NOMO-1 (cell line): ENCODE measurements at regions not wholly inside any gene's neighbourhood (a gene's known extent, or its start where the extent isn't known, plus 50 kb on each side); places are given as distances from the start of the nearest gene placed in this dataset.
A peak's percentile ranks its signal among the peaks of the same experiment; 100 is the strongest.
"Not testable (repeated sequence)": the region's sequence is repeated elsewhere in the genome, so short reads cannot be mapped to it uniquely, and the experiment has no call there.

Experiments used
- DNase-seq, 2 experiments: peaks; one replicate each; lab custom pipeline; 2025; ENCODE audit not compliant: unreplicated experiment in 2 of 2; lab: John Stamatoyannopoulos, UW

GRCh38 chr2:83475371-83475770 is 983.7 kb downstream of the SUCLG1 start:
- no peak for DNase-seq

- no peak for DNase-seq
Observed at GRCh38 chr2:83471655-83472054, 987.4 kb downstream of the SUCLG1 start.

- DNase-seq, result no peak
Observed at GRCh38 chr2:83470928-83471327, 988.2 kb downstream of the SUCLG1 start.

- no peak for DNase-seq
Observed at GRCh38 chr2:83464444-83464843, 994.6 kb downstream of the SUCLG1 start.

GRCh38 chr2:83462881-83463280 is 996.2 kb downstream of the SUCLG1 start:
- no peak for DNase-seq

GRCh38 chr2:83461135-83461534 is 997.9 kb downstream of the SUCLG1 start:
- no peak for DNase-seq

GRCh38 chr2:83459456-83459855 is 999.6 kb downstream of the SUCLG1 start:
- no peak for DNase-seq

GRCh38 chr2:83435989-83436388 is 1023.1 kb downstream of the SUCLG1 start:
- DNase-seq, result no peak

GRCh38 chr2:83420993-83421392 is 1038.1 kb downstream of the SUCLG1 start:
- DNase-seq, result no peak

GRCh38 chr2:83394134-83394904 is 1064.8 kb downstream of the SUCLG1 start:
- no peak for DNase-seq

- peak; percentile 25 to 43 for DNase-seq
Observed at GRCh38 chr2:83388804-83389203, 1070.3 kb downstream of the SUCLG1 start.

- no peak for DNase-seq
Observed at GRCh38 chr2:83386549-83386948, 1072.5 kb downstream of the SUCLG1 start.

GRCh38 chr2:83378921-83379320 is 1080.2 kb downstream of the SUCLG1 start:
- no peak for DNase-seq

- DNase-seq, result no peak
Observed at GRCh38 chr2:83376731-83377130, 1082.3 kb downstream of the SUCLG1 start.

- DNase-seq, result no peak
Observed at GRCh38 chr2:83370419-83370762, 1088.7 kb downstream of the SUCLG1 start.

GRCh38 chr2:83369601-83370418 is 1089.3 kb downstream of the SUCLG1 start:
- DNase-seq, result no peak

GRCh38 chr2:83368916-83369315 is 1090.2 kb downstream of the SUCLG1 start:
- DNase-seq, result no peak

- no peak for DNase-seq
Observed at GRCh38 chr2:83368461-83368860, 1090.6 kb downstream of the SUCLG1 start.

- no peak for DNase-seq
Observed at GRCh38 chr2:83365476-83365875, 1093.6 kb downstream of the SUCLG1 start.

- no peak for DNase-seq
Observed at GRCh38 chr2:83364264-83364663, 1094.8 kb downstream of the SUCLG1 start.

- not testable (repeated sequence) for DNase-seq
Observed at GRCh38 chr2:83363138-83363537, 1095.9 kb downstream of the SUCLG1 start.

- DNase-seq, result no peak
Observed at GRCh38 chr2:83359336-83359735, 1099.7 kb downstream of the SUCLG1 start.
